ENCODE measurements at regions not wholly inside any gene's neighbourhood (a gene's known extent, or its start where the extent isn't known, plus 50 kb on each side); places are given as distances from the start of the nearest gene placed in this dataset.

GRCh38 chr20:11229772-11230171, 556.0 kb upstream of the JAG1 start:
- DNase-seq = no peak

DNA sequence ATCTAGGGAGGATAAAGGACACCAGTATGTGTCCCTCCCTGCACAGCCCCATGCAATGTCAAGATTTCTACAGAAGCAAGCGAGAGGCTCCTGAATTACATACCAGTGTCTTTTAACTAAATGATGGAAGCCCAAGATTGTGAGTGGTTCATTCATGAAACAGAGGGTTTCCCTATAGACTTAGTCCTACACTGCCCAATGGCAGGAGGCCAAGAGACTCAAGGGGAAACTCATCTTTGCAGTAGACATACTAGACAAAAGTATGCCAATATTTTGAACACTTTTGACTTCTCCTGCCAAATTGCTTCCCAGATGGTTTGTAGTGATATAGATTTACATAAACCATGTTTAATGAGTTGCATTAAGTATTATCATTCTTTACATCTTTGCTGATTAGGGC, 557.2 kb upstream of the JAG1 start:
- no peak for DNase-seq

- no peak for DNase-seq
These were observed 558.2 kb upstream of the JAG1 start for GRCh38 chr20:11231742-11232648.

DNA sequence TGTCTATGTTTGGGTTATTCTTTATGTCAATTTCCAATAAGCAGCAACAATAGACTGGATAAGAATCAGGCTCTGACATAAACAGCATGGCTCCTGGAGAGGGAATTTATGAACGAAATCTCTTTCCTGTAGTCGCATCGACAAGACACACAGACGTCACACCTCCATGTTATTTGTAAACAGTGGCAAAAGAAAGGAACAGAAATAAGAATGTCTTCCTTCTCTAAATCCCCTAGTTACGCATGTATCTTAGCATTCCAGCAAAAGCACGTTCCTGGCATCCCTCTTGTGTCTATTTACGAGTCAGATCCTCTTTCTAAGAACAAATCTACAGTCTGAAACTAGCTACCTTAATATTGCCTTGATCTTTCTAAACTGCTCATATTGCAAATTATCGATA, 559.1 kb upstream of the JAG1 start:
- no peak for DNase-seq

DNA sequence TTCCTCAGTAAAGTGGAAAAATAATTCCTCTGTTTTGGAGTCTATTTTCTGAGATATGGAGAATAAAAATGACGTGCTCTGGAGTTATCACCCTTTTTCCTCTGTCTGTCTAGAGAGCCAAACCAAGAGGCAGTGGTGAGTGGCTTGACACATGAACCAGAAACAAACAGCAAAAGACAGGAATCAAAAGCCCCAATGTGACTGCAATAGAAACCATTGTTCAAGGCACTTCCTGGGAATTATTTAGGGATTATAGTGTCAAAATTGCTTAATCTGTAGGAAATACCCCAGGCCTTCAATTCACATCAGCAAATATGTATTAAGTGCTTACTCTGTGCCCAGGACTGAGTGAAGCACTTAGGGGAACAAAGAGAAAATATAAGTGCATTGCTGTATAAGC, 560.4 kb upstream of the JAG1 start:
- no peak for DNase-seq

DNA sequence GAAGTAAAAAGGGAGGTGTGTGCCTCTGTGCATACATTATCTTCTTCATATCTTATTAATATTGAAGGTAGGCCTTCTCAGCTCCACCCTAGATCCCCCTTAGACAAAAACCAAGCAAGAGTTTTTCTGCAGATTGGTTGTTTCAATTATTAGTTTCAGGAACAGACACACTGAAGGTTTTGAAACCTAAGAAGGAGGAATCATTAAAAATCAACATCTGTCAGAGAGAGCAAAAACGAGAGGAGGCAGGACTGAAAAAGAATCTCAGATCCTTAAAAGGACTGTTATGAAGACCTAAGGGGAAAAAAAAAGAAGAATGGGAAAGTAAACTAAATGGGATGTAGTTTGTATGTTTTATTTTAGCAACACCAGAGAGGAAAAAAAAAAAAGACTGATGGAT, 560.8 kb upstream of the JAG1 start:
- no peak for DNase-seq

- no peak for DNase-seq
These were observed 561.3 kb upstream of the JAG1 start for GRCh38 chr20:11235058-11235457.

DNA sequence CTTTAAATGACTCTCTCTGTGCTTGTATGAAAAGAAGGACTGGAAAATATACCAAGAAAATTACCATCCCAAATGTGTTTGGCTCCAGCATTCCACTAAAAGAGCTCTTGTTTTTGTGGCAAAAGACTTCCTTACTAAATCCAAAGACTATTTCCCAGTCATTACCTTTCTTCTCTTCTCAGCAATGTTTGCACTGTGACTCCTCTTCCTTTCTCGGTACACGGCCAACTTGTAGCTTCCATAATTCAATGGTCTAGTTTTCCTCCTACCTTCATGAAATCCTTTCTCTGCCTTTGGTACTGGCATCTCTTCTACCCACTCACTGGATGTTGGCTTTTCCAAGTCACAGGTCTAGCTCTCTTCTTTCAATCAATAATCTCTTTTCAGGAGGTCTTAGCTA, 568.5 kb upstream of the JAG1 start:
- DNase-seq = no peak

GRCh38 chr20:11245431-11245830, 571.6 kb upstream of the JAG1 start:
- no peak for DNase-seq

- DNase-seq = no peak
These were observed 572.5 kb upstream of the JAG1 start for GRCh38 chr20:11246251-11246775.

GRCh38 chr20:11247046-11248010, 573.5 kb upstream of the JAG1 start:
- DNase-seq = no peak

DNA sequence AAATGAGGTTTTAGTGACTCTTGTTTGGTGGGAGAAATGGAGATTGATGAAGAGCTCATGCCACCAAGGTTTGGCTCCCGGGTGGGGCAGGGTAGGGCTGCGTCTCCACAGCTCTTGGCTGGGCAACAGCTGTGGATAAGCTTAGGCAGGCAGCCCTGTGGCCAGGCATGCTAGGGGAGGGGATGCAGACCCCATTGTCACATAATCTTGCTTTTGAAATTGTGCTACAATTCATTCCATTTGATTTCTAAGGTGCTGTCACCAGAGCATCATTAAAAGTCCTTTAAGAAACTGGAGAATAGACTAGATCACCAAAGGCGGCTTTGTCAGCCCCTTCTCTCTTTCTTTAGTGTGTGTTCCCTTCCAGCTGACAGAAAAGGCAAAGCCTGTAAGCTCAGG, 574.2 kb upstream of the JAG1 start:
- DNase-seq = no peak

GRCh38 chr20:11248687-11249638, 575.2 kb upstream of the JAG1 start:
- DNase-seq = no peak

GRCh38 chr20:11249683-11250082, 575.9 kb upstream of the JAG1 start:
- DNase-seq = no peak

DNA sequence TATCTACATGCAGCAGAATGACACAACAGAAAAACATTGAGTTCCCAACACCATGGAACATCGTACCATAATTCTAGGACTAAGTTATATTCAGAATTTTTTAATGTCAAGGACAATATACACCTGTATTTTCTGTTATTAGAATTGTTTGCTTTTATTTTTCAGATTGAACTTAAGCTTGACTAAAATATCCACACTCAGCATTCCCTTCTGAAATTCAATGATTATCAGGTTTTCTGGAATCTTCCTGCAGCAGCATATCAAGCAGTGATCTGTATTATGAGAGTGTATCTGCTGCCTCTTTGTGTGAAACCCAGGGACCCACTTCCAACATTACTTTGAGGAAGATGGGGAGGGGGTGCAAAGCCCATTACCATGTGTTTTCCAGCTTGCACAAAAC, 578.6 kb upstream of the JAG1 start:
- no peak for DNase-seq

GRCh38 chr20:11255455-11255854, 581.7 kb upstream of the JAG1 start:
- no peak for DNase-seq

DNA sequence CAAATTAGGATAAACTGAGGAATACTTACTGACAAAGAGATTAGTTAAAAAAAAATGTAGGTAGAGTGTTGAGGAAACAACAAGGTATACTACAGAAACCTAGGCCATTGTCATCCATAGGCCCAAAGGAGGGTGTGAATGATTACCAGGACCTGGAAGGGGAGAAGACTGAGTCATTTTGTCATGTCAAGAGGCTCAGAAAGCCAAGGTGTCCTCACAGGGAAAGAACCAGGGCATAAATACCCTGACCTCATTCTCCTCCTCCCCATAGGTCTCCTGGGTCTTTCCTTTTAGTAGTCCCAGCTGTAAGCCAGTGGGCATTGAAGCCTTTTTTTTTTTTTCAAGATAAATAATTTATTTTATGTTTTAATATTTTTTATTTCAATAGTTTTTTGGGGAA, 582.1 kb upstream of the JAG1 start:
- no peak for DNase-seq

DNA sequence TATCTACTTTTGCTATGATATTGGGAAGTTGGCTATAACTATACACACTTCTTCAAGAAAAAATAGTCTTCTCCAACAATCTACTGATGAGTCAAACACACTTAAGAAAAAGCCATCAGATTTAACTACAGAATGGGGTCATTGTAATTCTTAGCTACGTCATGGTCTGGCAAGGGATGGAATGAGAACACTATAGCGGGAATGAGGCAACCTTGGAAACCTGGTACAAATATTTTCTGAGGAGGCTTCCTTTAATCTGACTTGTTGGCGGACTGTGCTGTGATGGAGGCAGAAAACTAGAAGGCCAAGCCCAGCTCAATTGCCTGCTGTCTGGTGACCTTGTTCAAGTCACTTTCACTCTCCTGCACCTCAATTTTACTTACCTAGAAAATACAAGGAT, 586.8 kb upstream of the JAG1 start:
- no peak for DNase-seq

- no peak for DNase-seq
These were observed 587.8 kb upstream of the JAG1 start for GRCh38 chr20:11261533-11262000.

GRCh38 chr20:11266571-11266970, 592.8 kb upstream of the JAG1 start:
- no peak for DNase-seq

DNA sequence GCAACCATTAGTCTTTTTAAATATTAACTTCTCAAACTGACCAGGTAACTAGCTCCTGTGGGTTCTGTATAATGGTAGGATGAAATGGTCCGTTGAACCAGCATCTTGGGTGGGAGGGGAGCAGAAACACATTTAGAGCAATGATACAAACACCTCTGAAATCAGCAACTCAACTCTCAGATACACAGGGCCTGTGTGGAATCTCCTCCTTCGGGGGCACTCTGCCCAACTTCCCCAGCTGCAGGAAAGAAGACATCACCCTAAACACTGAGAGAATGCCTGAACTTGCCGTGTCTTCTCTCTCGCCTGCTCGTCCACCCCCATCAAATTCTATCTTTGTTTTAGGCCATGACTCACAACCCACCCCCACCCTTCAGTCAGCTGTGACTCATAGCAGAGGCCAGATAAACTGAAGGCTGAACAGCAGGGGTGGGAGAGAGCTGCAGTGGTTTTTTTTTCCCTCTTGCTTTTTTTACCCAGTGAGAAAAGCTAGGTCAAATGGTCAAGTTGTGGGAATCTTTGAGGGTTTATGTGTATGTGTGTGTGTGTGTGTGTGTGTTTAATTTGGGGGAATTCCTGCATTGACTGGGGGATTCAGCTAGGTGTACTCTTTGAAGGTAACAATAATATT, 593.4 kb upstream of the JAG1 start:
- DNase-seq = no peak
